C4-2B (cell line): ENCODE measurements at regions not wholly inside any gene's neighbourhood (a gene's known extent, or its start where the extent isn't known, plus 50 kb on each side); places are given as distances from the start of the nearest gene placed in this dataset.

Experiments used
- ZFX ChIP-seq: fragments of 450-650 bp; IDR thresholded peaks from 2 replicates; pipeline ENCODE4 v1.6.1; 2017
- TF ChIP-seq, protein P1 (sequence below): fragments of 450-650 bp; conservative IDR thresholded peaks from 2 replicates; pipeline ENCODE4 v1.5.1; 2017; ENCODE audit warnings: mild to moderate bottlenecking

DNA sequence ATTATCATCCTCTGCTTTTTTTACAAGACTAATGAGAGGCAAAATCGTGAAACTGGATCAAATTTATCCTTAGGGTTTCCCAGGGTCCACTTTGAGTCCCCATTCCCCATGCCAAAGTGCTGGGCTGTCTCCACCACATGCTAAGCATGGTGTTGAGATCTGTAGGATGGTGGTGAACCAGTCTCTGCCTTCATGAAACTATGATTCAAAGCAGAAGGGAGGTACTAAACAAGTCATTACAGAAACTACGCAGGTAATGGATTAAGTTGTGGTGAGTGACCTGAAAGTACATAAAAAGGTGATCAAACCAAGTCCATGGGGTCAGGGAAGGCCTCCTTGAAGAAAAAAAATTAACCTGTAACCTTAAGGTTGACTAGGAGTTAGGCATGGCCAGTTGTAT, 265.2 kb downstream of the ATG4C start:
- TF ChIP-seq, protein P1, sequence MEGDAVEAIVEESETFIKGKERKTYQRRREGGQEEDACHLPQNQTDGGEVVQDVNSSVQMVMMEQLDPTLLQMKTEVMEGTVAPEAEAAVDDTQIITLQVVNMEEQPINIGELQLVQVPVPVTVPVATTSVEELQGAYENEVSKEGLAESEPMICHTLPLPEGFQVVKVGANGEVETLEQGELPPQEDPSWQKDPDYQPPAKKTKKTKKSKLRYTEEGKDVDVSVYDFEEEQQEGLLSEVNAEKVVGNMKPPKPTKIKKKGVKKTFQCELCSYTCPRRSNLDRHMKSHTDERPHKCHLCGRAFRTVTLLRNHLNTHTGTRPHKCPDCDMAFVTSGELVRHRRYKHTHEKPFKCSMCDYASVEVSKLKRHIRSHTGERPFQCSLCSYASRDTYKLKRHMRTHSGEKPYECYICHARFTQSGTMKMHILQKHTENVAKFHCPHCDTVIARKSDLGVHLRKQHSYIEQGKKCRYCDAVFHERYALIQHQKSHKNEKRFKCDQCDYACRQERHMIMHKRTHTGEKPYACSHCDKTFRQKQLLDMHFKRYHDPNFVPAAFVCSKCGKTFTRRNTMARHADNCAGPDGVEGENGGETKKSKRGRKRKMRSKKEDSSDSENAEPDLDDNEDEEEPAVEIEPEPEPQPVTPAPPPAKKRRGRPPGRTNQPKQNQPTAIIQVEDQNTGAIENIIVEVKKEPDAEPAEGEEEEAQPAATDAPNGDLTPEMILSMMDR, result no peak
- no peak for TF ChIP-seq ZFX
